GM12892 (cell line): ENCODE measurements at regions not wholly inside any gene's neighbourhood (a gene's known extent, or its start where the extent isn't known, plus 50 kb on each side); places are given as distances from the start of the nearest gene placed in this dataset.

Experiments
- POLR2A ChIP-seq: IDR thresholded peaks from 2 replicates; pipeline ENCODE4 v1.6.1; 2011; ENCODE audit warnings: low read depth, low read length, control low read depth
- POLR2AphosphoS5 ChIP-seq: IDR thresholded peaks from 2 replicates; pipeline ENCODE4 v1.6.1; 2011; ENCODE audit warnings: low read depth, low read length, control low read depth
- TAF1 ChIP-seq: IDR thresholded peaks from 2 replicates; pipeline ENCODE4 v1.6.1; 2011; ENCODE audit warnings: low read depth, mild to moderate bottlenecking, control low read depth, low read length, borderline replicate concordance

DNA sequence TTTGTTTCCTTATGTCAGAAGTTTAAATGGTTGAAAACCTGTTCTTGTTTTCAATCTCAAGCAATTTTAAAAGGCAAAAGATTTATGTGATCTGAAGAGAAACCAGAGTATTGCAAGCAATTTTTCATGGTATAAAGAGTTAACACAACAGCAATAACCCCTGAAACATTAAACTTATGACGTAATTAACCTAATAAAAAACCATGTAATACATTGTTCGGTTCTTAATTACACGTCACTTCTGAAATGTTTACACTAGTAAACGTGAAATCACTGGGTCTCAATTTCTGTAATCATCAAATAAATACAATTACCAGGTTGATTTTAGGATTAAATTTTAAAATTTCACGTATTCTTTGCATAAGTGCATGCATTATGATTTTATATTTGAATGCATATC, 914.5 kb downstream of the NLGN4X start:
- TF ChIP-seq POLR2A = no peak
- TF ChIP-seq POLR2AphosphoS5 = no peak
- no peak for TF ChIP-seq TAF1
